BLaER1 treated with 17β-estradiol and CSF1 and Interleukin-3, amounts not matched to agents 10 nM and 100 nM (cell line): ENCODE measurements at regions not wholly inside any gene's neighbourhood (a gene's known extent, or its start where the extent isn't known, plus 50 kb on each side); places are given as distances from the start of the nearest gene placed in this dataset.

Experiments used
- H3K27ac ChIP-seq, 11 experiments: shearing (Covaris generic); formaldehyde crosslinking; 2 replicates each; pipeline ENCODE4 v1.8.1; 2022
- H3K27me3 ChIP-seq, 11 experiments: shearing (Covaris generic); formaldehyde crosslinking; 2 replicates each; pipeline ENCODE4 v1.8.1; 2022
- H3K36me3 ChIP-seq, 11 experiments: shearing (Covaris generic); formaldehyde crosslinking; 2 replicates each; pipeline ENCODE4 v1.8.1; 2022
- H3K4me1 ChIP-seq, 10 experiments: shearing (Covaris generic); formaldehyde crosslinking; 2 replicates each; pipeline ENCODE4 v1.8.1; 2022
- H3K4me2 ChIP-seq, 11 experiments: shearing (Covaris generic); formaldehyde crosslinking; 2 replicates each; pipeline ENCODE4 v1.8.1; 2022
- H3K4me3 ChIP-seq, 10 experiments: shearing (Covaris generic); formaldehyde crosslinking; 2 replicates each; pipeline ENCODE4 v1.8.1; 2022
- H3K9ac ChIP-seq, 11 experiments: shearing (Covaris generic); formaldehyde crosslinking; 2 replicates each; pipeline ENCODE4 v1.8.1; 2022
- H3K9me3 ChIP-seq, 11 experiments: shearing (Covaris generic); formaldehyde crosslinking; replicated peaks in 1 of 11; 2 replicates each; pipeline ENCODE4 v1.8.1; 2022
- H4K20me1 ChIP-seq, 11 experiments: shearing (Covaris generic); formaldehyde crosslinking; 2 replicates each; pipeline ENCODE4 v1.8.1; 2022
- Cebpa-rat ChIP-seq, 11 experiments: shearing (Covaris generic); IDR thresholded peaks; 2 replicates each; pipeline ENCODE4 v1.8.1; 2022

DNA sequence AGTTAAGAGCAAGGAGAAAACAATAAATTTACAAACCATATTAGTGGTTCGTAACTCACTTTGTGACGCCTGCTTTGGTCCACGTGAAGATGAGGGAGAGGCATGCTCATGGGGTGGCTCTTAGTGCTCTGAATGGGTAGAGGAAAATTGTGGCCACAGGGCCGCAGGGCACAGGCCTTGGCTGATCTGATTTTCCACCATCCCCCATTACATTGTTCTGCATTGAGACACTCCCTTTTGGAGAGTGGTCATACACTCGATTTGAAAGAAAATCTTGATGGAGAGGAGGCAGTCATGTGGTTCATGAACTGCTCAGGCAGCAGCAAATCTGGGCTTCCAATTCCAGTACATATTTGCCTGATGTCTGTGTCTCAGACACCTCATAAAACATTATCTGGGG, 815.2 kb downstream of the UQCRFS1 start:
- peak overlapping the region in 8 of 11 experiments; percentile 17 to 75 (median 54); a peak in 16 of 22 replicates for H3K4me2 ChIP-seq
- H3K9me3 ChIP-seq, result peaks cover 0 to 5% (median 0%) of the 10 kb centered on the region in 11 experiments; a peak in 1 of 22 replicates
- 0 out of 22 replicates have a peak overlapping the region, but pooled peaks of 1 of the 11 experiments have one; percentile 13 for H3K9ac ChIP-seq
- H3K4me1 ChIP-seq, result peaks cover 18 to 73% (median 66%) of the 10 kb centered on the region in 10 experiments
- no peak overlapping the region for H3K4me3 ChIP-seq
- H3K27me3 ChIP-seq, result no peaks in the 10 kb centered on the region
- no peaks in the 10 kb centered on the region for H3K36me3 ChIP-seq
- peak overlapping the region in 8 of 11 experiments; percentile 4 to 64 (median 51); a peak in 14 of 22 replicates for H3K27ac ChIP-seq
- TF ChIP-seq Cebpa-rat (IDR thresholded peaks at IDR 0.05), result no peak
- H4K20me1 ChIP-seq, result no peaks in the 10 kb centered on the region

GRCh38 chr19:28397306-28397705, 815.6 kb downstream of the UQCRFS1 start:
- no peaks in the 10 kb centered on the region for H4K20me1 ChIP-seq
- H3K9me3 ChIP-seq, result peaks cover 0 to 5% (median 0%) of the 10 kb centered on the region in 11 experiments; a peak in 1 of 22 replicates
- peak overlapping the region in 9 of 11 experiments; percentile 17 to 75 (median 51); a peak in 16 of 22 replicates for H3K4me2 ChIP-seq
- TF ChIP-seq Cebpa-rat (IDR thresholded peaks at IDR 0.05), result 0 out of 22 replicates have a peak, but pooled peaks of 1 of the 11 experiments have one; percentile 8
- peak overlapping the region in 8 of 11 experiments; percentile 4 to 64 (median 51); a peak in 14 of 22 replicates for H3K27ac ChIP-seq
- H3K4me1 ChIP-seq, result peaks cover 18 to 73% (median 66%) of the 10 kb centered on the region in 10 experiments
- no peaks in the 10 kb centered on the region for H3K27me3 ChIP-seq
- H3K9ac ChIP-seq, result 0 out of 22 replicates have a peak overlapping the region, but pooled peaks of 1 of the 11 experiments have one; percentile 13
- no peaks in the 10 kb centered on the region for H3K36me3 ChIP-seq
- no peak overlapping the region for H3K4me3 ChIP-seq

DNA sequence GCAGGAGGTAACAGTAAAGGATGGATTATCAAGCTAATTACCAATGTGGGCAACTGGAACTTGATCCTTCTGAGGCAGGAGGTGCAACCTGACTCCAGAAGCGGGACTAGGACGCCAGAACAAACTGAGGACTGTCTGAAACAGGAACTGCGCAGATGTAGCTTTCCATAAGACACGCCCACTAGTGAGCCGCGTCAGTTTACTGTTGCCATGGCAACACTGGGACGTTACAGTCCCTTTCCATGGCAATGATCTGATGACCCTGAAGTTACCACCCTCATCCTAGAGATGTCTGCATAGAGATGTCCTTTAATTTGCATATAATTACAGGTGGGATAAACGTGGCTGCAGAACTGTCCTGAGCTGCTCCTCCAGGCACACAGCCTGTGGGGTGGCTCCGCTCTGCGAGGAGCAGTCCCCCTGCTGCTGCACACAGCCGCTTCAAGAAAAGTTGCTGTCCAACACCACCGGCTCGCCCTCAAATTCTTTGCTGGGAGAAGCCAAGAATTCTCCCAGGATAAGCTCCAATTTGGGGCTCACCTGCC, 816.6 kb downstream of the UQCRFS1 start:
- no peak for TF ChIP-seq Cebpa-rat (IDR thresholded peaks at IDR 0.05)
- no peak overlapping the region for H3K9ac ChIP-seq
- H3K9me3 ChIP-seq, result peaks cover 0 to 5% (median 0%) of the 10 kb centered on the region in 11 experiments; a peak in 1 of 22 replicates
- H3K4me2 ChIP-seq, result peak overlapping the region in 6 of 11 experiments; percentile 8 to 82 (median 62); a peak in 7 of 22 replicates
- no peaks in the 10 kb centered on the region for H3K27me3 ChIP-seq
- peak overlapping the region in 2 of 11 experiments; percentile 42 to 71; a peak in 5 of 22 replicates for H3K27ac ChIP-seq
- H3K4me3 ChIP-seq, result no peak overlapping the region
- peaks cover 18 to 66% (median 61%) of the 10 kb centered on the region in 10 experiments for H3K4me1 ChIP-seq
- H4K20me1 ChIP-seq, result no peaks in the 10 kb centered on the region
- H3K36me3 ChIP-seq, result no peaks in the 10 kb centered on the region

- no peaks in the 10 kb centered on the region for H4K20me1 ChIP-seq
- no peak for TF ChIP-seq Cebpa-rat (IDR thresholded peaks at IDR 0.05)
- no peaks in the 10 kb centered on the region for H3K27me3 ChIP-seq
- peaks cover 18 to 65% (median 59%) of the 10 kb centered on the region in 10 experiments for H3K4me1 ChIP-seq
- H3K36me3 ChIP-seq, result no peaks in the 10 kb centered on the region
- H3K4me2 ChIP-seq, result peak overlapping the region in 10 of 11 experiments; percentile 35 to 83 (median 76); a peak in 18 of 22 replicates
- no peak overlapping the region for H3K4me3 ChIP-seq
- H3K9me3 ChIP-seq, result peaks cover 0 to 5% (median 0%) of the 10 kb centered on the region in 11 experiments; a peak in 1 of 22 replicates
- peak overlapping the region in 8 of 11 experiments; percentile 39 to 71 (median 66); a peak in 15 of 22 replicates for H3K27ac ChIP-seq
- peak overlapping the region in 2 of 11 experiments; percentile 4 to 54; a peak in 5 of 22 replicates for H3K9ac ChIP-seq
Observed at GRCh38 chr19:28394725-28395124, 818.2 kb downstream of the UQCRFS1 start.

DNA sequence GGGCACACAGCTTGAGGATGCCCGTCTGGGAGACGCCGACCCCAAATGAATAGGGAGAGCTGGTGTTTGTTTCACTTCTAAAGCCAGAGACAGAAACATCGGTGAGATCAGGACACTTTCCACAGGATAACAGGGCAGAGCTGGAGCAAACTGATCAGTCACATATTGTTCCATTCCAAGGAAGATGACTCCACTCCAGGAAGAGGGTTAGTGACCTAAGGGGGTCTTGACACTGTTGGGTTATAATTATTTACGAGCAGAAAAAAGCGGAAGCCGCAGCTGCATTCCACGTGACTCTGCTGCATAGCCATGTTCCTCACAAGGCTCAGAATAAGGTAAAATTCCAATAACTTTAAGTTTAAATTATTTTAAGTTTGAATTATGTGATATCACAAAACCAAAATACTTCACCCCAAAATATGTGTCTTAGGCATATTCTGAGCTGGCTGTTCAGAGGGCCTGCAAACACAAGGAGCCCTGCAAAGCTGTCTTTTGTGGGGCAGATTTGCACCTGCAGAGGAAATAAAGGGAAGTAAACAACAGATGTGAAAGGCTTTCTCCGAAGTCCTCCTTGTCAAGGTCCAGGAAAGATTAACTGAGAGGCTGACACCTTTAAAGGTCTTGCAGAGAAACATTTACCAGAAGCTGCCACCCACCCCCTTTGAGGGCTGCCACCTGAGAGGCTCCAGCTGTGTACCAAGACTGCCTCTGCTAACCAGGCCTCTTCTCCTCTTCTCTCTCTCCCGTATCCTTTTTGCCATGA, 819.2 kb downstream of the UQCRFS1 start:
- H3K9me3 ChIP-seq, result no peaks in the 10 kb centered on the region
- H3K4me2 ChIP-seq, result peak overlapping the region; percentile 65 to 83 (median 75)
- H3K27ac ChIP-seq, result peak overlapping the region in 9 of 11 experiments; percentile 39 to 71 (median 62); a peak in 18 of 22 replicates
- H4K20me1 ChIP-seq, result no peaks in the 10 kb centered on the region
- H3K36me3 ChIP-seq, result no peaks in the 10 kb centered on the region
- no peak for TF ChIP-seq Cebpa-rat (IDR thresholded peaks at IDR 0.05)
- H3K27me3 ChIP-seq, result no peaks in the 10 kb centered on the region
- peak overlapping the region in 6 of 10 experiments; percentile 14 to 37 (median 26); a peak in 6 of 20 replicates for H3K4me3 ChIP-seq
- peak overlapping the region in 9 of 11 experiments; percentile 10 to 54 (median 41); a peak in 12 of 22 replicates for H3K9ac ChIP-seq
- peaks cover 18 to 65% (median 59%) of the 10 kb centered on the region in 10 experiments for H3K4me1 ChIP-seq

GRCh38 chr19:28388988-28389387, 824.0 kb downstream of the UQCRFS1 start:
- H3K27me3 ChIP-seq, result no peaks in the 10 kb centered on the region
- no peak for TF ChIP-seq Cebpa-rat (IDR thresholded peaks at IDR 0.05)
- H3K9ac ChIP-seq, result no peak overlapping the region
- no peak overlapping the region for H3K4me3 ChIP-seq
- H3K4me1 ChIP-seq, result peaks cover 7 to 31% (median 25%) of the 10 kb centered on the region in 10 experiments
- H3K4me2 ChIP-seq, result no peak overlapping the region
- H3K27ac ChIP-seq, result no peak overlapping the region
- H4K20me1 ChIP-seq, result no peaks in the 10 kb centered on the region
- no peaks in the 10 kb centered on the region for H3K36me3 ChIP-seq
- H3K9me3 ChIP-seq, result no peaks in the 10 kb centered on the region

- H4K20me1 ChIP-seq, result no peaks in the 10 kb centered on the region
- H3K4me1 ChIP-seq, result peaks cover 0 to 17% (median 11%) of the 10 kb centered on the region in 10 experiments; a peak in 11 of 20 replicates
- H3K9me3 ChIP-seq, result no peaks in the 10 kb centered on the region
- TF ChIP-seq Cebpa-rat (IDR thresholded peaks at IDR 0.05), result no peak
- no peaks in the 10 kb centered on the region for H3K27me3 ChIP-seq
- H3K27ac ChIP-seq, result no peak overlapping the region
- H3K36me3 ChIP-seq, result no peaks in the 10 kb centered on the region
- H3K4me3 ChIP-seq, result no peak overlapping the region
- no peak overlapping the region for H3K4me2 ChIP-seq
- H3K9ac ChIP-seq, result no peak overlapping the region
Observed at GRCh38 chr19:28387507-28387906, 825.4 kb downstream of the UQCRFS1 start.

GRCh38 chr19:28386470-28386869, 826.5 kb downstream of the UQCRFS1 start:
- Histone ChIP-seq H3K9ac (no peak overlapping the region), H3K4me3 (no peak overlapping the region), H3K36me3 (no peaks in the 10 kb centered on the region), H3K4me1 (peaks cover 0 to 12% (median 8%) of the 10 kb centered on the region in 10 experiments; a peak in 10 of 20 replicates), H4K20me1 (no peaks in the 10 kb centered on the region), H3K27ac (no peak overlapping the region), H3K4me2 (peak overlapping the region in 8 of 11 experiments; percentile 13 to 57 (median 38); a peak in 9 of 22 replicates), H3K9me3 (no peaks in the 10 kb centered on the region), H3K27me3 (no peaks in the 10 kb centered on the region)
- no peak for TF ChIP-seq Cebpa-rat (IDR thresholded peaks at IDR 0.05)

GRCh38 chr19:28386066-28386465, 826.9 kb downstream of the UQCRFS1 start:
- Histone ChIP-seq H4K20me1 (no peaks in the 10 kb centered on the region), H3K27ac (no peak overlapping the region), H3K9me3 (no peaks in the 10 kb centered on the region), H3K4me3 (no peak overlapping the region), H3K36me3 (no peaks in the 10 kb centered on the region), H3K4me2 (peak overlapping the region in 8 of 11 experiments; percentile 13 to 57 (median 38); a peak in 10 of 22 replicates), H3K9ac (no peak overlapping the region), H3K4me1 (peaks cover 0 to 12% (median 8%) of the 10 kb centered on the region in 10 experiments; a peak in 10 of 20 replicates), H3K27me3 (no peaks in the 10 kb centered on the region)
- no peak for TF ChIP-seq Cebpa-rat (IDR thresholded peaks at IDR 0.05)
